K562 (cell line): ENCODE measurements at regions not wholly inside any gene's neighbourhood (a gene's known extent, or its start where the extent isn't known, plus 50 kb on each side); places are given as distances from the start of the nearest gene placed in this dataset.
A peak's percentile ranks its signal among the peaks of the same experiment; 100 is the strongest.

ENCODE experiments used
- BMI1 ChIP-seq: fragments of 150-350 bp; IDR thresholded peaks from 2 replicates; pipeline ENCODE4 v1.6.1; 2014; ENCODE audit warnings: low read length
- FOXA3 ChIP-seq, 2 experiments: fragments of 450-650 bp in 1 of 2; sonication (generic) in 1 of 2; formaldehyde crosslinking; IDR thresholded peaks in 1 of 2; conservative IDR thresholded peaks in 1 of 2; 2 replicates each; pipeline versions ENCODE4 v1.4.0 to v1.8.0; 2020 to 2022; ENCODE audit warnings: mild to moderate bottlenecking in 2 of 2, missing genetic modification reagents in 1 of 2
- KLF10 ChIP-seq: fragments of 250-450 bp; sonication (Bioruptor Pico); IDR thresholded peaks from 2 replicates; pipeline ENCODE4 v1.6.1; 2021; ENCODE audit warnings: matching md5 sums
- PHF8 ChIP-seq: fragments of 200-600 bp; sonication (generic); IDR thresholded peaks from 2 replicates; pipeline ENCODE4 v1.6.1; 2012; ENCODE audit warnings: mixed run types, mild to moderate bottlenecking, inconsistent platforms, low read length, moderate library complexity, borderline replicate concordance
- RAD21 ChIP-seq, 2 experiments: fragments of 250-450 bp in 1 of 2; fragments of 450-650 bp in 1 of 2; sonication (Bioruptor Pico) in 1 of 2; formaldehyde crosslinking in 1 of 2; IDR thresholded peaks in 1 of 2; conservative IDR thresholded peaks in 1 of 2; 2 replicates each; pipeline versions ENCODE4 v1.4.0 to v1.8.0; 2020 to 2022; ENCODE audit warnings: mild to moderate bottlenecking in 2 of 2, moderate library complexity in 1 of 2
- SLC30A9 ChIP-seq: fragments of 250-450 bp; sonication (Bioruptor Pico); IDR thresholded peaks from 2 replicates; pipeline ENCODE4 v1.8.0; 2022; ENCODE audit warnings: mild to moderate bottlenecking, moderate library complexity
- TAF1 ChIP-seq: IDR thresholded peaks from 2 replicates; pipeline ENCODE4 v1.6.1; 2011; ENCODE audit warnings: mild to moderate bottlenecking, low read length, moderate library complexity; ENCODE audit not compliant: insufficient read depth, control insufficient read depth, severe bottlenecking; ENCODE audit errors: extremely low read depth
- U2AF1 ChIP-seq: fragments of 200-400 bp; formaldehyde crosslinking; optimal IDR thresholded peaks from 2 replicates; pipeline ENCODE3; 2017; ENCODE audit warnings: mild to moderate bottlenecking, low read depth, low read length, moderate library complexity
- ZNF764 ChIP-seq: fragments of 250-450 bp; sonication (Bioruptor Pico); IDR thresholded peaks from 2 replicates; pipeline ENCODE4 v1.4.0; 2020; ENCODE audit warnings: low read depth, mild to moderate bottlenecking, moderate library complexity
- TF ChIP-seq, protein P1 (sequence below): fragments of 450-650 bp; formaldehyde crosslinking; conservative IDR thresholded peaks from 2 replicates; pipeline ENCODE4 v1.4.0; 2022; ENCODE audit warnings: mild to moderate bottlenecking, missing genetic modification characterization
- TF ChIP-seq, protein P2 (sequence below): fragments of 200-800 bp; sonication (Bioruptor generic); IDR thresholded peaks from 2 replicates; pipeline ENCODE4 v1.6.1; 2016; ENCODE audit warnings: missing genetic modification characterization, missing compliant biosample characterization
- TF ChIP-seq, protein P3 (sequence below): fragments of 450-650 bp; IDR thresholded peaks from 2 replicates; pipeline ENCODE4 v1.6.1; 2016; ENCODE audit warnings: low read depth, mild to moderate bottlenecking, moderate library complexity
- TF ChIP-seq, protein P4 (sequence below): fragments of 250-450 bp; sonication (Bioruptor Pico); IDR thresholded peaks from 2 replicates; pipeline ENCODE4 v1.5.1; 2021; ENCODE audit warnings: mild to moderate bottlenecking
- TF ChIP-seq, protein P5 (sequence below): fragments of 250-450 bp; sonication (Bioruptor Pico); IDR thresholded peaks from 2 replicates; pipeline ENCODE4 v1.8.0; 2021; ENCODE audit warnings: moderate library complexity, mild to moderate bottlenecking, inconsistent platforms
- TF ChIP-seq, protein P6 (sequence below), 3 experiments: fragments of 200-800 bp in 1 of 3; sonication (Bioruptor generic) in 1 of 3; sonication (generic) in 1 of 3; formaldehyde crosslinking in 1 of 3; IDR thresholded peaks; 2 replicates each; pipeline versions ENCODE4 v1.6.1 to v1.8.0; 2016 to 2022; ENCODE audit warnings: mild to moderate bottlenecking in 2 of 3, missing compliant biosample characterization in 2 of 3, missing genetic modification characterization in 2 of 3, missing genetic modification reagents in 1 of 3

DNA sequence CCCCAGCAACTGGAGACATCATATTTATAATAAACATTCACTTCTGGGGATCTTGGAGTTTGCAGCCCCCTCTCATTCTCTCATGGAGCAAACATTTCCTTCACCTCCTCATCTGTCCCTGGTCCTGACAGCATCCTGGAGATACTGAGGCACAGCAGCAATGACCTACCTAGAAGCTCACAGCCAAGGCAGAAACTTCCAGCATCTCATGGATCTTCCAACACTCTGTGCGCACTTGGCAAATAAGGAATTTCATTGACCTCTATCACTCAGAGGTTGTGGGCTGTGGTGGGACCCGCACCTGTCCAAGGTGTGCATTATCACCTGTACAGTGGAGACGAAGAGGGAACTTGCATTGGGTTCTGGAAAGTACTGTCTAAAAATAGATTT lies 109.8 kb downstream of the GGTLC2 start (continued):
- no peak for TF ChIP-seq KLF10 (CRISPR knock-in tag)
- TF ChIP-seq, protein P1, sequence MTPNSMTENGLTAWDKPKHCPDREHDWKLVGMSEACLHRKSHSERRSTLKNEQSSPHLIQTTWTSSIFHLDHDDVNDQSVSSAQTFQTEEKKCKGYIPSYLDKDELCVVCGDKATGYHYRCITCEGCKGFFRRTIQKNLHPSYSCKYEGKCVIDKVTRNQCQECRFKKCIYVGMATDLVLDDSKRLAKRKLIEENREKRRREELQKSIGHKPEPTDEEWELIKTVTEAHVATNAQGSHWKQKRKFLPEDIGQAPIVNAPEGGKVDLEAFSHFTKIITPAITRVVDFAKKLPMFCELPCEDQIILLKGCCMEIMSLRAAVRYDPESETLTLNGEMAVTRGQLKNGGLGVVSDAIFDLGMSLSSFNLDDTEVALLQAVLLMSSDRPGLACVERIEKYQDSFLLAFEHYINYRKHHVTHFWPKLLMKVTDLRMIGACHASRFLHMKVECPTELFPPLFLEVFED (CRISPR knock-in tag), result no peak
- no peak for TF ChIP-seq ZNF764 (CRISPR knock-in tag)
- no peak for TF ChIP-seq RAD21 (CRISPR knock-in tag; conservative IDR thresholded peaks at IDR 0.05 in 1 of 2, IDR thresholded peaks at IDR 0.05 in 1 of 2)
- TF ChIP-seq BMI1, result no peak
- TF ChIP-seq SLC30A9 (CRISPR knock-in tag), result no peak
- no peak for TF ChIP-seq TAF1
- no peak for TF ChIP-seq PHF8
- TF ChIP-seq, protein P2, sequence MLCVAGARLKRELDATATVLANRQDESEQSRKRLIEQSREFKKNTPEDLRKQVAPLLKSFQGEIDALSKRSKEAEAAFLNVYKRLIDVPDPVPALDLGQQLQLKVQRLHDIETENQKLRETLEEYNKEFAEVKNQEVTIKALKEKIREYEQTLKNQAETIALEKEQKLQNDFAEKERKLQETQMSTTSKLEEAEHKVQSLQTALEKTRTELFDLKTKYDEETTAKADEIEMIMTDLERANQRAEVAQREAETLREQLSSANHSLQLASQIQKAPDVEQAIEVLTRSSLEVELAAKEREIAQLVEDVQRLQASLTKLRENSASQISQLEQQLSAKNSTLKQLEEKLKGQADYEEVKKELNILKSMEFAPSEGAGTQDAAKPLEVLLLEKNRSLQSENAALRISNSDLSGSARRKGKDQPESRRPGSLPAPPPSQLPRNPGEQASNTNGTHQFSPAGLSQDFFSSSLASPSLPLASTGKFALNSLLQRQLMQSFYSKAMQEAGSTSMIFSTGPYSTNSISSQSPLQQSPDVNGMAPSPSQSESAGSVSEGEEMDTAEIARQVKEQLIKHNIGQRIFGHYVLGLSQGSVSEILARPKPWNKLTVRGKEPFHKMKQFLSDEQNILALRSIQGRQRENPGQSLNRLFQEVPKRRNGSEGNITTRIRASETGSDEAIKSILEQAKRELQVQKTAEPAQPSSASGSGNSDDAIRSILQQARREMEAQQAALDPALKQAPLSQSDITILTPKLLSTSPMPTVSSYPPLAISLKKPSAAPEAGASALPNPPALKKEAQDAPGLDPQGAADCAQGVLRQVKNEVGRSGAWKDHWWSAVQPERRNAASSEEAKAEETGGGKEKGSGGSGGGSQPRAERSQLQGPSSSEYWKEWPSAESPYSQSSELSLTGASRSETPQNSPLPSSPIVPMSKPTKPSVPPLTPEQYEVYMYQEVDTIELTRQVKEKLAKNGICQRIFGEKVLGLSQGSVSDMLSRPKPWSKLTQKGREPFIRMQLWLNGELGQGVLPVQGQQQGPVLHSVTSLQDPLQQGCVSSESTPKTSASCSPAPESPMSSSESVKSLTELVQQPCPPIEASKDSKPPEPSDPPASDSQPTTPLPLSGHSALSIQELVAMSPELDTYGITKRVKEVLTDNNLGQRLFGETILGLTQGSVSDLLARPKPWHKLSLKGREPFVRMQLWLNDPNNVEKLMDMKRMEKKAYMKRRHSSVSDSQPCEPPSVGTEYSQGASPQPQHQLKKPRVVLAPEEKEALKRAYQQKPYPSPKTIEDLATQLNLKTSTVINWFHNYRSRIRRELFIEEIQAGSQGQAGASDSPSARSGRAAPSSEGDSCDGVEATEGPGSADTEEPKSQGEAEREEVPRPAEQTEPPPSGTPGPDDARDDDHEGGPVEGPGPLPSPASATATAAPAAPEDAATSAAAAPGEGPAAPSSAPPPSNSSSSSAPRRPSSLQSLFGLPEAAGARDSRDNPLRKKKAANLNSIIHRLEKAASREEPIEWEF (CRISPR knock-in tag), result no peak
- TF ChIP-seq, protein P3, sequence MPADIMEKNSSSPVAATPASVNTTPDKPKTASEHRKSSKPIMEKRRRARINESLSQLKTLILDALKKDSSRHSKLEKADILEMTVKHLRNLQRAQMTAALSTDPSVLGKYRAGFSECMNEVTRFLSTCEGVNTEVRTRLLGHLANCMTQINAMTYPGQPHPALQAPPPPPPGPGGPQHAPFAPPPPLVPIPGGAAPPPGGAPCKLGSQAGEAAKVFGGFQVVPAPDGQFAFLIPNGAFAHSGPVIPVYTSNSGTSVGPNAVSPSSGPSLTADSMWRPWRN, result no peak
- TF ChIP-seq, protein P4, sequence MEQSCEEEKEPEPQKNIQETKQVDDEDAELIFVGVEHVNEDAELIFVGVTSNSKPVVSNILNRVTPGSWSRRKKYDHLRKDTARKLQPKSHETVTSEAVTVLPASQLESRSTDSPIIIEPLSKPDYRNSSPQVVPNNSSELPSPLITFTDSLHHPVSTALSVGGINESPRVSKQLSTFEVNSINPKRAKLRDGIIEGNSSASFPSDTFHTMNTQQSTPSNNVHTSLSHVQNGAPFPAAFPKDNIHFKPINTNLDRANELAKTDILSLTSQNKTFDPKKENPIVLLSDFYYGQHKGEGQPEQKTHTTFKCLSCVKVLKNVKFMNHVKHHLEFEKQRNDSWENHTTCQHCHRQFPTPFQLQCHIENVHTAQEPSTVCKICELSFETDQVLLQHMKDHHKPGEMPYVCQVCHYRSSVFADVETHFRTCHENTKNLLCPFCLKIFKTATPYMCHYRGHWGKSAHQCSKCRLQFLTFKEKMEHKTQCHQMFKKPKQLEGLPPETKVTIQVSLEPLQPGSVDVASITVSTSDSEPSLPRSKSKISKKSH (CRISPR knock-in tag), result no peak
- TF ChIP-seq, protein P5, sequence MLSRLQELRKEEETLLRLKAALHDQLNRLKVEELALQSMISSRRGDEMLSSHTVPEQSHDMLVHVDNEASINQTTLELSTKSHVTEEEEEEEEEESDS, result no peak
- TF ChIP-seq FOXA3 (CRISPR knock-in tag; conservative IDR thresholded peaks at IDR 0.05 in 1 of 2, IDR thresholded peaks at IDR 0.05 in 1 of 2), result no peak
- TF ChIP-seq U2AF1, result no peak
- TF ChIP-seq, protein P6, sequence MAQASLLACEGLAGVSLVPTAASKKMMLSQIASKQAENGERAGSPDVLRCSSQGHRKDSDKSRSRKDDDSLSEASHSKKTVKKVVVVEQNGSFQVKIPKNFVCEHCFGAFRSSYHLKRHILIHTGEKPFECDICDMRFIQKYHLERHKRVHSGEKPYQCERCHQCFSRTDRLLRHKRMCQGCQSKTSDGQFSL (CRISPR knock-in tag; IDR thresholded peaks at IDR 0.05), result no peak
- TF ChIP-seq, protein P6 (tag; IDR thresholded peaks at IDR 0.05), result 0 out of 4 replicates have a peak, but pooled peaks of 1 of the 2 experiments have one; percentile 15
